ENCODE measurements at regions not wholly inside any gene's neighbourhood (a gene's known extent, or its start where the extent isn't known, plus 50 kb on each side); places are given as distances from the start of the nearest gene placed in this dataset.

DNA sequence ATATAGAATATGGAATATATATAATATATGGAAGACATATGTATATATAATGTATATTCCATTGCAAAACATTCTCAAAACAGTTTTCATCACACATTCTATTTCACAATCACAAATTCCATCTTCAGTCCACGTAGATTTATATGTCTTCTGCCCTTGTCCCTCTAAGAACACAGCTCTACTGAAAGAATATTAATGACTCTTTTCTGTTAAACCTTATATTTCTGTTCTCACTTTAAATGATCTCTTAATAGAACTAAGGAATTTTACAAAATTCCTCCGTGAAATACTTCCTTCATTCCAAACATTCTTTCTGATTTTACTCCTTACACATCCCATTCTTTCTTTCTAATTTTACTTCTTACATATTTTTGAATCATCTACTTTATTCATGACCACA lies 1043.1 kb upstream of the PABPC4L start (continued):
- TF ChIP-seq ZNF274 (IDR thresholded peaks at IDR 0.05; ENCODE audit: low read depth, low read length), result no peak
- TF ChIP-seq, protein P1, sequence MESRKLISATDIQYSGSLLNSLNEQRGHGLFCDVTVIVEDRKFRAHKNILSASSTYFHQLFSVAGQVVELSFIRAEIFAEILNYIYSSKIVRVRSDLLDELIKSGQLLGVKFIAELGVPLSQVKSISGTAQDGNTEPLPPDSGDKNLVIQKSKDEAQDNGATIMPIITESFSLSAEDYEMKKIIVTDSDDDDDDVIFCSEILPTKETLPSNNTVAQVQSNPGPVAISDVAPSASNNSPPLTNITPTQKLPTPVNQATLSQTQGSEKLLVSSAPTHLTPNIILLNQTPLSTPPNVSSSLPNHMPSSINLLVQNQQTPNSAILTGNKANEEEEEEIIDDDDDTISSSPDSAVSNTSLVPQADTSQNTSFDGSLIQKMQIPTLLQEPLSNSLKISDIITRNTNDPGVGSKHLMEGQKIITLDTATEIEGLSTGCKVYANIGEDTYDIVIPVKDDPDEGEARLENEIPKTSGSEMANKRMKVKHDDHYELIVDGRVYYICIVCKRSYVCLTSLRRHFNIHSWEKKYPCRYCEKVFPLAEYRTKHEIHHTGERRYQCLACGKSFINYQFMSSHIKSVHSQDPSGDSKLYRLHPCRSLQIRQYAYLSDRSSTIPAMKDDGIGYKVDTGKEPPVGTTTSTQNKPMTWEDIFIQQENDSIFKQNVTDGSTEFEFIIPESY (IDR thresholded peaks at IDR 0.05; ENCODE audit: extremely low read depth, insufficient replicate concordance, low read length), result no peak
- no peak for TF ChIP-seq YY1 (IDR thresholded peaks at IDR 0.05; ENCODE audit: extremely low read depth, insufficient replicate concordance, low read depth, low read length)

DNA sequence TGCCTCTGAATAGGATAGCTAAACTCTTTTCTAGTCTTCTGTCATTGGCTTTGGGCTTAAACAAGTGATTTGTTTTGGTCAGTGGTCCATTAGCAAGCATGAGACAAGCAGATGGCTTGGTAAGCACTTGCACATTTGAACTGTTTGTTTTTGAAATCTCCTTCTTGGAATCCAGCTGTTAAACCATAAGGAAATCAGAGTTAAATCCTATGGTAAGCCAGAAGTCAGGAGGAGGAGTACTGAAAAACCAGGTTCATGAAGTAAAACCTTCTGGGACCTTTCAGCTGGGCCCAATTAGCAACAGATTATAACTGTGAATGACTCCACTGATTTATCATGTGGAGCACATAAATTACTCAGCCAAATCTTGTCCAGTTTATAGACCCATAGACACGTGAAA lies 1042.5 kb upstream of the PABPC4L start:
- ATAC-seq (no peak), DNase-seq (ENCODE audit: low read depth, low spot score) (no peak)
- no peaks in the 10 kb centered on the region for H3K79me2 ChIP-seq (ENCODE audit: insufficient read depth, low read length)
- intact Hi-C loops (cut with micrococcal nuclease), result no loop called here
- H4K20me1 ChIP-seq (ENCODE audit: insufficient read depth), result no peaks in the 10 kb centered on the region
- no peak overlapping the region for H3K4me2 ChIP-seq (ENCODE audit: low read length)
- BruUV-seq (replicated peaks), result no TSS peak
- POLR2A ChIA-PET, result no interaction called here
- no peaks in the 10 kb centered on the region for H3K27me3 ChIP-seq (ENCODE audit: insufficient read depth, low read length)
- RAD21 ChIA-PET (ENCODE audit: low non-redundant PET in 1 of 2, low total read pairs in 2 of 2, uncharacterized antibody in 2 of 2, unreplicated experiment in 2 of 2), result no interaction called here
- no peak overlapping the region for H3K27ac ChIP-seq (ENCODE audit: low read depth, low read length)
- no peaks in the 10 kb centered on the region for H3K9me2 ChIP-seq (ENCODE audit: insufficient read depth)
- CTCF ChIA-PET, result no interaction called here
- TF ChIP-seq TCF7L2 (IDR thresholded peaks at IDR 0.05; ENCODE audit: borderline replicate concordance, extremely low read depth, insufficient read depth, insufficient read length), result no peak
- no peak for TF ChIP-seq FOSL1 (IDR thresholded peaks at IDR 0.05; ENCODE audit: low read depth)
- TF ChIP-seq, protein P2, sequence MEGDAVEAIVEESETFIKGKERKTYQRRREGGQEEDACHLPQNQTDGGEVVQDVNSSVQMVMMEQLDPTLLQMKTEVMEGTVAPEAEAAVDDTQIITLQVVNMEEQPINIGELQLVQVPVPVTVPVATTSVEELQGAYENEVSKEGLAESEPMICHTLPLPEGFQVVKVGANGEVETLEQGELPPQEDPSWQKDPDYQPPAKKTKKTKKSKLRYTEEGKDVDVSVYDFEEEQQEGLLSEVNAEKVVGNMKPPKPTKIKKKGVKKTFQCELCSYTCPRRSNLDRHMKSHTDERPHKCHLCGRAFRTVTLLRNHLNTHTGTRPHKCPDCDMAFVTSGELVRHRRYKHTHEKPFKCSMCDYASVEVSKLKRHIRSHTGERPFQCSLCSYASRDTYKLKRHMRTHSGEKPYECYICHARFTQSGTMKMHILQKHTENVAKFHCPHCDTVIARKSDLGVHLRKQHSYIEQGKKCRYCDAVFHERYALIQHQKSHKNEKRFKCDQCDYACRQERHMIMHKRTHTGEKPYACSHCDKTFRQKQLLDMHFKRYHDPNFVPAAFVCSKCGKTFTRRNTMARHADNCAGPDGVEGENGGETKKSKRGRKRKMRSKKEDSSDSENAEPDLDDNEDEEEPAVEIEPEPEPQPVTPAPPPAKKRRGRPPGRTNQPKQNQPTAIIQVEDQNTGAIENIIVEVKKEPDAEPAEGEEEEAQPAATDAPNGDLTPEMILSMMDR (IDR thresholded peaks at IDR 0.05 in 2 of 3, conservative IDR thresholded peaks at IDR 0.05 in 1 of 3; ENCODE audit: borderline replicate concordance in 1 of 3, insufficient read depth in 1 of 3, low read depth in 2 of 3, low read length in 2 of 3), result no peak
- no peak for TF ChIP-seq CEBPB (IDR thresholded peaks at IDR 0.05; ENCODE audit: low read depth)
- TF ChIP-seq, protein P3, sequence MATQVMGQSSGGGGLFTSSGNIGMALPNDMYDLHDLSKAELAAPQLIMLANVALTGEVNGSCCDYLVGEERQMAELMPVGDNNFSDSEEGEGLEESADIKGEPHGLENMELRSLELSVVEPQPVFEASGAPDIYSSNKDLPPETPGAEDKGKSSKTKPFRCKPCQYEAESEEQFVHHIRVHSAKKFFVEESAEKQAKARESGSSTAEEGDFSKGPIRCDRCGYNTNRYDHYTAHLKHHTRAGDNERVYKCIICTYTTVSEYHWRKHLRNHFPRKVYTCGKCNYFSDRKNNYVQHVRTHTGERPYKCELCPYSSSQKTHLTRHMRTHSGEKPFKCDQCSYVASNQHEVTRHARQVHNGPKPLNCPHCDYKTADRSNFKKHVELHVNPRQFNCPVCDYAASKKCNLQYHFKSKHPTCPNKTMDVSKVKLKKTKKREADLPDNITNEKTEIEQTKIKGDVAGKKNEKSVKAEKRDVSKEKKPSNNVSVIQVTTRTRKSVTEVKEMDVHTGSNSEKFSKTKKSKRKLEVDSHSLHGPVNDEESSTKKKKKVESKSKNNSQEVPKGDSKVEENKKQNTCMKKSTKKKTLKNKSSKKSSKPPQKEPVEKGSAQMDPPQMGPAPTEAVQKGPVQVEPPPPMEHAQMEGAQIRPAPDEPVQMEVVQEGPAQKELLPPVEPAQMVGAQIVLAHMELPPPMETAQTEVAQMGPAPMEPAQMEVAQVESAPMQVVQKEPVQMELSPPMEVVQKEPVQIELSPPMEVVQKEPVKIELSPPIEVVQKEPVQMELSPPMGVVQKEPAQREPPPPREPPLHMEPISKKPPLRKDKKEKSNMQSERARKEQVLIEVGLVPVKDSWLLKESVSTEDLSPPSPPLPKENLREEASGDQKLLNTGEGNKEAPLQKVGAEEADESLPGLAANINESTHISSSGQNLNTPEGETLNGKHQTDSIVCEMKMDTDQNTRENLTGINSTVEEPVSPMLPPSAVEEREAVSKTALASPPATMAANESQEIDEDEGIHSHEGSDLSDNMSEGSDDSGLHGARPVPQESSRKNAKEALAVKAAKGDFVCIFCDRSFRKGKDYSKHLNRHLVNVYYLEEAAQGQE (IDR thresholded peaks at IDR 0.05; ENCODE audit: low read depth), result no peak
- TF ChIP-seq EZH2 (IDR thresholded peaks at IDR 0.05), result no peak
- TF ChIP-seq ZNF274 (IDR thresholded peaks at IDR 0.05; ENCODE audit: low read depth, low read length), result no peak
- TF ChIP-seq ELF1 (IDR thresholded peaks at IDR 0.05; ENCODE audit: borderline replicate concordance, low read depth), result no peak
- no peak for TF ChIP-seq SRF (IDR thresholded peaks at IDR 0.05; ENCODE audit: low read depth)
- no peaks in the 10 kb centered on the region for H3K9me3 ChIP-seq (ENCODE audit: control insufficient read depth in 1 of 2, insufficient read depth in 1 of 2, low read depth in 1 of 2, low read length in 2 of 2)
- H3K4me1 ChIP-seq (ENCODE audit: control insufficient read depth in 1 of 2, insufficient read depth in 2 of 2, low read length in 2 of 2), result no peaks in the 10 kb centered on the region
- H3K4me3 ChIP-seq (replicated peaks in 1 of 2; ENCODE audit: low read depth in 1 of 2, low read length in 2 of 2), result no peak overlapping the region
- H3K36me3 ChIP-seq (ENCODE audit: control insufficient read depth in 1 of 2, insufficient read depth in 2 of 2, low read length in 2 of 2), result no peaks in the 10 kb centered on the region
- no peak overlapping the region for H3K9ac ChIP-seq (ENCODE audit: low read length)
- H2AFZ ChIP-seq (ENCODE audit: low read depth, low read length, poor library complexity, severe bottlenecking), result no peak overlapping the region

All from HCT116 (cell line).